Mesenchymal stem cell (in vitro differentiated cells and primary cell): ENCODE measurements at regions not wholly inside any gene's neighbourhood (a gene's known extent, or its start where the extent isn't known, plus 50 kb on each side); places are given as distances from the start of the nearest gene placed in this dataset.

Experiments
- DNase-seq: peaks from one replicate; pipeline ENCODE4 v3.0.0-alpha.2; 2013
- H2AFZ ChIP-seq: one replicate; pipeline ENCODE4 v1.6.1; 2013; ENCODE audit warnings: low read depth, mild to moderate bottlenecking, control low read depth, inconsistent platforms, low read length, moderate library complexity
- H2AK5ac ChIP-seq: 2 replicates; pipeline ENCODE4 v1.6.1; 2013; ENCODE audit warnings: low read length, moderate library complexity, mild to moderate bottlenecking, inconsistent platforms; ENCODE audit not compliant: severe bottlenecking
- H2BK120ac ChIP-seq: one replicate; pipeline ENCODE4 v1.6.1; 2013; ENCODE audit warnings: low read depth, mild to moderate bottlenecking, inconsistent platforms, low read length, moderate library complexity
- H2BK12ac ChIP-seq, 2 experiments: one replicate each; pipeline ENCODE4 v1.6.1; 2013; ENCODE audit warnings: inconsistent platforms in 2 of 2, low read length in 2 of 2, mild to moderate bottlenecking in 2 of 2, moderate library complexity in 2 of 2, control low read depth in 1 of 2
- H2BK15ac ChIP-seq: one replicate; pipeline ENCODE4 v1.6.1; 2013; ENCODE audit warnings: mild to moderate bottlenecking, low read depth, inconsistent platforms; ENCODE audit not compliant: poor library complexity, severe bottlenecking
- H2BK5ac ChIP-seq: 2 replicates; pipeline ENCODE4 v1.6.1; 2013; ENCODE audit warnings: low read depth, mild to moderate bottlenecking, low read length, control low read depth, inconsistent platforms; ENCODE audit not compliant: poor library complexity, severe bottlenecking
- H3K14ac ChIP-seq, 2 experiments: one replicate each; pipeline ENCODE4 v1.6.1; 2013; ENCODE audit warnings: inconsistent platforms in 2 of 2, low read length in 2 of 2, control low read depth in 1 of 2, mild to moderate bottlenecking in 1 of 2, moderate library complexity in 1 of 2
- H3K18ac ChIP-seq, 2 experiments: one replicate each; pipeline ENCODE4 v1.6.1; 2013; ENCODE audit warnings: inconsistent platforms in 2 of 2, low read length in 2 of 2, control low read depth in 1 of 2, low read depth in 1 of 2, mild to moderate bottlenecking in 1 of 2
- H3K23ac ChIP-seq, 2 experiments: one replicate each; pipeline ENCODE4 v1.6.1; 2013; ENCODE audit warnings: inconsistent platforms in 2 of 2, low read length in 2 of 2, mild to moderate bottlenecking in 2 of 2, moderate library complexity in 2 of 2, control low read depth in 1 of 2
- H3K27ac ChIP-seq: 2 replicates; pipeline ENCODE4 v1.5.1; 2013; ENCODE audit warnings: mild to moderate bottlenecking, moderate library complexity, low read length, control low read depth, inconsistent platforms; ENCODE audit not compliant: poor library complexity, severe bottlenecking
- H3K27me3 ChIP-seq, 2 experiments: 2 replicates each; pipeline versions ENCODE4 v1.6.1 to v1.7.0; 2013; ENCODE audit warnings: low read length in 2 of 2, mild to moderate bottlenecking in 2 of 2, moderate library complexity in 2 of 2, control low read depth in 1 of 2, inconsistent platforms in 1 of 2; ENCODE audit not compliant: control insufficient read depth in 1 of 2, insufficient read depth in 1 of 2
- H3K36me3 ChIP-seq, 2 experiments: 2 replicates each; pipeline versions ENCODE4 v1.6.1 to v1.7.0; 2013; ENCODE audit warnings: low read length in 2 of 2, control low read depth in 1 of 2, inconsistent platforms in 1 of 2, low read depth in 1 of 2, mild to moderate bottlenecking in 1 of 2; ENCODE audit not compliant: insufficient read depth in 2 of 2, control insufficient read depth in 1 of 2
- H3K4ac ChIP-seq, 2 experiments: one replicate each; pipeline ENCODE4 v1.6.1; 2013; ENCODE audit warnings: inconsistent platforms in 2 of 2, low read length in 2 of 2, mild to moderate bottlenecking in 2 of 2, moderate library complexity in 2 of 2, control low read depth in 1 of 2, low read depth in 1 of 2
- H3K4me1 ChIP-seq: 2 replicates; pipeline ENCODE4 v1.6.1; 2013; ENCODE audit warnings: low read depth, low read length, control low read depth; ENCODE audit not compliant: control insufficient read depth, insufficient read depth
- H3K4me2 ChIP-seq: 2 replicates; pipeline ENCODE4 v1.6.1; 2013; ENCODE audit warnings: low read length, mild to moderate bottlenecking, inconsistent platforms; ENCODE audit not compliant: poor library complexity, severe bottlenecking
- H3K4me3 ChIP-seq, 2 experiments: 2 replicates each; pipeline versions ENCODE4 v1.5.1 to v1.7.0; 2013; ENCODE audit warnings: low read length in 2 of 2, mild to moderate bottlenecking in 2 of 2, control low read depth in 1 of 2, low read depth in 1 of 2; ENCODE audit not compliant: insufficient read depth in 1 of 2
- H3K79me1 ChIP-seq: replicated peaks from 2 replicates; pipeline ENCODE4 v1.6.1; 2013; ENCODE audit warnings: mild to moderate bottlenecking, control low read depth, low read length, inconsistent platforms; ENCODE audit not compliant: poor library complexity, severe bottlenecking
- H3K9ac ChIP-seq: 2 replicates; pipeline ENCODE4 v1.7.0; 2013; ENCODE audit warnings: mild to moderate bottlenecking, low read length, moderate library complexity
- H3K9me3 ChIP-seq: 2 replicates; pipeline ENCODE4 v1.7.0; 2013; ENCODE audit warnings: mild to moderate bottlenecking, low read length; ENCODE audit not compliant: control insufficient read depth
- H4K8ac ChIP-seq: one replicate; pipeline ENCODE4 v1.6.1; 2013; ENCODE audit warnings: inconsistent platforms, mild to moderate bottlenecking, low read length, moderate library complexity
- H4K91ac ChIP-seq: one replicate; pipeline ENCODE4 v1.6.1; 2013; ENCODE audit warnings: mild to moderate bottlenecking, low read length, inconsistent platforms
- WGBS: methylation state at CpG from one replicate; pipeline ENCODE4 v1.1.7; 2013; ENCODE audit warnings: mixed read lengths; 5-methylcytosine and 5-hydroxymethylcytosine counted together

GRCh38 chr7:121452389-121452788 lies 56.3 kb upstream of the FAM3C start:
- Histone ChIP-seq H3K27me3 (no peaks in the 10 kb centered on the region), H2BK5ac (no peak overlapping the region), H2BK15ac (no peak overlapping the region), H2BK120ac (no peak overlapping the region), H3K4ac (no peak overlapping the region), H3K18ac (no peak overlapping the region), H3K23ac (no peak overlapping the region), H3K79me1 (no peaks in the 10 kb centered on the region), H2AK5ac (no peak overlapping the region), H4K91ac (no peak overlapping the region), H3K27ac (no peak overlapping the region), H3K4me1 (no peaks in the 10 kb centered on the region), H2BK12ac (no peak overlapping the region), H3K36me3 (no peaks in the 10 kb centered on the region), H3K9me3 (no peaks in the 10 kb centered on the region), H3K14ac (no peak overlapping the region), H3K9ac (no peak overlapping the region), H4K8ac (no peak overlapping the region), H3K4me3 (no peak overlapping the region), H3K4me2 (no peak overlapping the region), H2AFZ (no peak overlapping the region)
- DNase-seq, result no peak

GRCh38 chr7:121451367-121452094 lies 55.4 kb upstream of the FAM3C start:
- Histone ChIP-seq H4K91ac (no peak overlapping the region), H3K36me3 (no peaks in the 10 kb centered on the region), H3K4me2 (no peak overlapping the region), H2BK120ac (no peak overlapping the region), H4K8ac (no peak overlapping the region), H3K4me1 (no peaks in the 10 kb centered on the region), H3K79me1 (no peaks in the 10 kb centered on the region), H2AFZ (no peak overlapping the region), H2BK12ac (no peak overlapping the region), H3K4me3 (no peak overlapping the region), H2AK5ac (no peak overlapping the region), H3K18ac (no peak overlapping the region), H3K27me3 (no peaks in the 10 kb centered on the region), H2BK5ac (no peak overlapping the region), H3K4ac (no peak overlapping the region), H3K14ac (no peak overlapping the region), H3K9me3 (no peaks in the 10 kb centered on the region), H2BK15ac (no peak overlapping the region), H3K9ac (no peak overlapping the region), H3K23ac (no peak overlapping the region), H3K27ac (no peak overlapping the region)
- WGBS, result 98% methylated on average over 3 of the region's 5 CpGs
- DNase-seq, result no peak

DNA sequence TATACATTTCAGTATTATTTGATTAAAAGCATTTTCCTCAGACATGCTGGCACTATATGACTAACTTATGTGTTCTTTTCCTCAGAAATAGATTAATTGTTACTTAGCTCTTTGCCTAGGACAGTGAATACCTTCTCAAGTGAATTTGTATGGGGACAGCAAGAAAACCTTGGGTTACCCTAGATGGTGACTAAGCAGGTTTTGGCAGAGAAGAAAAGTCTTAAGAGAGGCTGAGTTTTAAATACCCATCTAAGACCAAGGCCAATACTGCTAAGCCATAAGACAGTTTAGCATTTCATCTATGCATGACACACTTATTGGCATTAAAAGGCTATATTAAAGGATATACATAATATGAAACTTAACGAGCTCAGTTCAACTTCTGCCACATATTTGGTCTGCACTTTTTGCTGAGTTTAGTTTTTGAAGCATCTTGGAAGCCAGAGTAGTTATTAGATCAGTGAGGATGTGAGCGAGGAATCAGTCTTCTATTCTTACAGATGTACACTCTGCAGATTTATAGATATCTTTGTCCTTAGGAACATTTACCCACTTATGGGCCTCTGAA lies 54.6 kb upstream of the FAM3C start:
- Histone ChIP-seq H2BK5ac (no peak overlapping the region), H3K4me2 (no peak overlapping the region), H3K18ac (no peak overlapping the region), H4K8ac (no peak overlapping the region), H3K14ac (no peak overlapping the region), H3K36me3 (no peaks in the 10 kb centered on the region), H3K4ac (no peak overlapping the region), H3K9ac (no peak overlapping the region), H3K9me3 (no peaks in the 10 kb centered on the region), H2BK12ac (no peak overlapping the region), H2BK120ac (no peak overlapping the region), H4K91ac (no peak overlapping the region), H3K4me1 (no peaks in the 10 kb centered on the region), H2AFZ (no peak overlapping the region), H3K79me1 (no peaks in the 10 kb centered on the region), H3K4me3 (no peak overlapping the region), H3K23ac (no peak overlapping the region), H3K27me3 (no peaks in the 10 kb centered on the region), H2BK15ac (no peak overlapping the region), H3K27ac (no peak overlapping the region), H2AK5ac (no peak overlapping the region)
- no peak for DNase-seq
- WGBS, result no CpG with 5 or more reads among the region's 2 CpGs

- Histone ChIP-seq H2AFZ (no peak overlapping the region), H3K27ac (no peak overlapping the region), H2BK5ac (no peak overlapping the region), H3K36me3 (no peaks in the 10 kb centered on the region), H2BK120ac (no peak overlapping the region), H4K8ac (no peak overlapping the region), H3K79me1 (no peaks in the 10 kb centered on the region), H3K23ac (no peak overlapping the region), H2BK15ac (no peak overlapping the region), H3K14ac (no peak overlapping the region), H3K4me1 (no peaks in the 10 kb centered on the region), H2AK5ac (no peak overlapping the region), H2BK12ac (no peak overlapping the region), H3K18ac (no peak overlapping the region), H3K27me3 (no peaks in the 10 kb centered on the region), H3K9me3 (no peaks in the 10 kb centered on the region), H3K4me3 (no peak overlapping the region), H4K91ac (no peak overlapping the region), H3K9ac (no peak overlapping the region), H3K4me2 (no peak overlapping the region), H3K4ac (no peak overlapping the region)
- no peak for DNase-seq
- WGBS, result 80% methylated on average over 1 of the region's 1 CpG
Observed at GRCh38 chr7:121449735-121450240, 53.7 kb upstream of the FAM3C start.
